ENCODE measurements at regions not wholly inside any gene's neighbourhood (a gene's known extent, or its start where the extent isn't known, plus 50 kb on each side); places are given as distances from the start of the nearest gene placed in this dataset.

DNA sequence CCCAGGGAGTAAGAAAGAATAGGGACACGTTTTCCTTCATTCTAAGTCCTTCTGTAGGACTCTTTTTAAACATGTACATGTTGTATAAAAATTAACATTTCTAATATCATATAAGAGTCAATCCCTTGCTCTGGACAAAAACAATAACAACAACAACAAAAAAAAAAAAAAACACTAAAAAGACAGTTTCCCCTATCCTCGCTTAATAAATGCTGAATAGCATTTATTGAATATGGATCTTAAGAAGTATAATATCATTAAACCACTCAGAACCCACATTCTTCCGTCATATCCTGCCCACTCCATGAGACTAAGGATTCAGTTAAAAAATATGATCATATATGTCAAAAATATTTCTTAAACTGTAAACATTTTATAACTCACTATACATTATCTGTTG is 145.1 kb downstream of the AQP9 start:
- TF ChIP-seq POLR2A (IDR thresholded peaks at IDR 0.05), result no peak
- TF ChIP-seq, protein P1, sequence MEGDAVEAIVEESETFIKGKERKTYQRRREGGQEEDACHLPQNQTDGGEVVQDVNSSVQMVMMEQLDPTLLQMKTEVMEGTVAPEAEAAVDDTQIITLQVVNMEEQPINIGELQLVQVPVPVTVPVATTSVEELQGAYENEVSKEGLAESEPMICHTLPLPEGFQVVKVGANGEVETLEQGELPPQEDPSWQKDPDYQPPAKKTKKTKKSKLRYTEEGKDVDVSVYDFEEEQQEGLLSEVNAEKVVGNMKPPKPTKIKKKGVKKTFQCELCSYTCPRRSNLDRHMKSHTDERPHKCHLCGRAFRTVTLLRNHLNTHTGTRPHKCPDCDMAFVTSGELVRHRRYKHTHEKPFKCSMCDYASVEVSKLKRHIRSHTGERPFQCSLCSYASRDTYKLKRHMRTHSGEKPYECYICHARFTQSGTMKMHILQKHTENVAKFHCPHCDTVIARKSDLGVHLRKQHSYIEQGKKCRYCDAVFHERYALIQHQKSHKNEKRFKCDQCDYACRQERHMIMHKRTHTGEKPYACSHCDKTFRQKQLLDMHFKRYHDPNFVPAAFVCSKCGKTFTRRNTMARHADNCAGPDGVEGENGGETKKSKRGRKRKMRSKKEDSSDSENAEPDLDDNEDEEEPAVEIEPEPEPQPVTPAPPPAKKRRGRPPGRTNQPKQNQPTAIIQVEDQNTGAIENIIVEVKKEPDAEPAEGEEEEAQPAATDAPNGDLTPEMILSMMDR (IDR thresholded peaks at IDR 0.05), result no peak
